Pancreas (tissue), 10 donors: ENCODE measurements at regions not wholly inside any gene's neighbourhood (a gene's known extent, or its start where the extent isn't known, plus 50 kb on each side); places are given as distances from the start of the nearest gene placed in this dataset.

Experiments
- ATAC-seq, 4 donors: fragments of 200-7000 bp; cut with Tn5 transposase; one replicate each; pipeline versions ENCODE4 v1.8.0 to v1.9.1; 2020; ENCODE audit warnings: mild to moderate bottlenecking in 4 of 4, moderate library complexity in 4 of 4
- DNase-seq, 6 donors: peaks; one replicate each; pipeline ENCODE4 v3.0.0-alpha.2; 2020
- FAIRE-seq: peaks from 2 replicates; lab custom pipeline; 2012; peaks lifted over from hg19 to GRCh38; lab: Jason Lieb, UNC
- H3K27ac ChIP-seq, 4 donors: fragments of 200-600 bp; sonication (generic); 1 replicate in 3 of 4; 2 replicates in 1 of 4; pipeline versions ENCODE4 v1.5.0 to v1.8.0; 2020
- H3K27me3 ChIP-seq, 4 donors: fragments of 200-600 bp; one replicate each; pipeline ENCODE4 v1.8.0; 2021
- H3K36me3 ChIP-seq, 3 donors: fragments of 200-600 bp; sonication (generic) in 1 of 3; one replicate each; pipeline versions ENCODE4 v1.5.0 to v1.8.0; 2020 to 2021
- H3K4me1 ChIP-seq, 3 donors: fragments of 200-600 bp; one replicate each; pipeline ENCODE4 v1.8.0; 2021
- H3K4me3 ChIP-seq, 4 donors: fragments of 200-600 bp; sonication (generic) in 2 of 4; one replicate each; pipeline versions ENCODE4 v1.5.0 to v1.8.0; 2020 to 2021
- H3K9me3 ChIP-seq, 4 donors: fragments of 200-600 bp; one replicate each; pipeline ENCODE4 v1.8.0; 2021
- CTCF ChIP-seq, 4 donors: fragments of 200-600 bp; sonication (generic) in 3 of 4; IDR thresholded peaks; one replicate each; pipeline versions ENCODE4 v1.5.0 to v1.8.0; 2021; ENCODE audit warnings: antibody characterized with exemption in 4 of 4
- WGBS, 2 donors: extraction: QIAGEN DNeasy Blood & Tissue Kit; methylation state at CpG; one replicate each; pipeline ENCODE4 v1.1.7; 2013; 5-methylcytosine and 5-hydroxymethylcytosine counted together
- intact Hi-C, 3 donors: fragments of 100-400 bp; cut with DNase I; formaldehyde crosslinking; loops; one replicate each; pipeline versions ENCODE4 v1.11.1 to v1.14.2; 2022
- donor health status: healthy with polysubstance abuse.
- donor health status: DM: no; HTN: no; CAD: no; lungs with moderate emphysema.
- donor health status: DM: no; HTN: no; CAD: no.
- donor health status: control.
- donor health status: control.
- donor health status: Bipolar disorder and iron deficiency.
- donor health status: DM: yes; HTN: yes; CAD: no.
- donor health status: DM: no; HTN: no; CAD: no.
- donor health status: DM: no; HTN: no; CAD: no.
- donor health status: DM: yes; HTN: yes; CAD: no.

- intact Hi-C loops, result no loop called here
- Histone ChIP-seq H3K27me3 (no peaks in the 10 kb centered on the region), H3K27ac (no peak overlapping the region), H3K9me3 (no peaks in the 10 kb centered on the region), H3K4me1 (no peaks in the 10 kb centered on the region), H3K4me3 (no peak overlapping the region), H3K36me3 (no peaks in the 10 kb centered on the region)
- WGBS, 2 donors, result 54 to 74% methylated on average over 1 of the region's 1 CpG
- ATAC-seq (no peak), DNase-seq (no peak), FAIRE-seq (no peak)
- no peak for TF ChIP-seq CTCF (IDR thresholded peaks at IDR 0.05)
Observed at GRCh38 chr3:84573962-84574361, 384.8 kb upstream of the CADM2 start.

- no peak for FAIRE-seq
- no peak overlapping the region for H3K4me3 ChIP-seq
- no peak overlapping the region for H3K27ac ChIP-seq
- WGBS, 2 donors, result 14 to 20% methylated on average over 2 of the region's 2 CpGs
- no peaks in the 10 kb centered on the region for H3K36me3 ChIP-seq
- H3K9me3 ChIP-seq, result no peaks in the 10 kb centered on the region
- no peak for DNase-seq
- intact Hi-C loops, result no loop called here
- no peaks in the 10 kb centered on the region for H3K27me3 ChIP-seq
- no peaks in the 10 kb centered on the region for H3K4me1 ChIP-seq
- peak in 1 of 4 donors; percentile 45 for ATAC-seq
- TF ChIP-seq CTCF (IDR thresholded peaks at IDR 0.05), result no peak
Observed at GRCh38 chr3:84586427-84586826, 372.4 kb upstream of the CADM2 start.

GRCh38 chr3:84600703-84601225, 358.0 kb upstream of the CADM2 start:
- Histone ChIP-seq H3K36me3 (no peaks in the 10 kb centered on the region), H3K4me1 (no peaks in the 10 kb centered on the region), H3K9me3 (no peaks in the 10 kb centered on the region), H3K27me3 (no peaks in the 10 kb centered on the region), H3K27ac (no peak overlapping the region), H3K4me3 (no peak overlapping the region)
- WGBS, 2 donors, result 60 to 73% methylated on average over 7 of the region's 7 CpGs
- TF ChIP-seq CTCF (IDR thresholded peaks at IDR 0.05), result no peak
- intact Hi-C loops, result no loop called here
- FAIRE-seq (no peak), ATAC-seq (no peak), DNase-seq (no peak)

GRCh38 chr3:84601303-84601702, 357.5 kb upstream of the CADM2 start:
- WGBS, 2 donors, result 20 to 35% methylated on average over 2 of the region's 2 CpGs
- ATAC-seq (no peak), DNase-seq (no peak), FAIRE-seq (no peak)
- TF ChIP-seq CTCF (IDR thresholded peaks at IDR 0.05), result no peak
- Histone ChIP-seq H3K4me1 (no peaks in the 10 kb centered on the region), H3K36me3 (no peaks in the 10 kb centered on the region), H3K9me3 (no peaks in the 10 kb centered on the region), H3K27ac (no peak overlapping the region), H3K27me3 (no peaks in the 10 kb centered on the region), H3K4me3 (no peak overlapping the region)
- intact Hi-C loops, result no loop called here

GRCh38 chr3:84621823-84622222, 337.0 kb upstream of the CADM2 start:
- Histone ChIP-seq H3K4me3 (no peak overlapping the region), H3K27me3 (no peaks in the 10 kb centered on the region), H3K9me3 (no peaks in the 10 kb centered on the region), H3K4me1 (no peaks in the 10 kb centered on the region), H3K27ac (no peak overlapping the region), H3K36me3 (no peaks in the 10 kb centered on the region)
- no peak for DNase-seq
- no peak for TF ChIP-seq CTCF (IDR thresholded peaks at IDR 0.05)
- 57 to 70% methylated on average over 1 of the region's 1 CpG for WGBS, 2 donors
- intact Hi-C loops, result no loop called here
- no peak for ATAC-seq
- FAIRE-seq, result no peak
